ENCODE measurements at regions not wholly inside any gene's neighbourhood (a gene's known extent, or its start where the extent isn't known, plus 50 kb on each side); places are given as distances from the start of the nearest gene placed in this dataset.

GRCh38 chr7:46695051-46695708 lies 774.1 kb upstream of the IGFBP3 start:
- Histone ChIP-seq H3K27me3 (ENCODE audit: insufficient read depth) (no peaks in the 10 kb centered on the region), H2AFZ (peak overlapping the region; percentile 33), H3K79me2 (replicated peaks; ENCODE audit: insufficient read depth) (no peaks in the 10 kb centered on the region), H3K36me3 (ENCODE audit: insufficient read depth) (no peaks in the 10 kb centered on the region), H3K9me2 (ENCODE audit: insufficient read depth) (no peaks in the 10 kb centered on the region; the same call in 1 of the 2 replicates), H4K20me1 (replicated peaks; ENCODE audit: insufficient read depth) (no peaks in the 10 kb centered on the region), H3F3A (replicated peaks; ENCODE audit: low read depth) (no peaks in the 10 kb centered on the region), H3K4me2 (no peak overlapping the region), H3K27ac (ENCODE audit: low read depth) (no peak overlapping the region), H3K4me1 (ENCODE audit: insufficient read depth) (no peaks in the 10 kb centered on the region), H3K4me3 (no peak overlapping the region)
- H3K27ac Mint-ChIP-seq = no peak overlapping the region
- DNase-seq (ENCODE audit: low spot score) = no peak
- TF ChIP-seq CTCF (conservative IDR thresholded peaks at IDR 0.05; ENCODE audit: low read depth in 2 of 2) (0 out of 4 replicates have a peak, but pooled peaks of 1 of the 2 experiments have one; percentile 9), JUNB (IDR thresholded peaks at IDR 0.05; ENCODE audit: unreplicated experiment) (no peak)
- H3K27me3 Mint-ChIP-seq (ENCODE audit: insufficient read depth, low read depth, poor library complexity) = no peaks in the 10 kb centered on the region
- no peaks in the 10 kb centered on the region for H3K9me3 Mint-ChIP-seq
- ATAC-seq = no peak
- no peaks in the 10 kb centered on the region for H3K36me3 Mint-ChIP-seq (ENCODE audit: low read depth)
- no peaks in the 10 kb centered on the region for H3K4me1 Mint-ChIP-seq
- no peak overlapping the region for H3K4me3 Mint-ChIP-seq

DNA sequence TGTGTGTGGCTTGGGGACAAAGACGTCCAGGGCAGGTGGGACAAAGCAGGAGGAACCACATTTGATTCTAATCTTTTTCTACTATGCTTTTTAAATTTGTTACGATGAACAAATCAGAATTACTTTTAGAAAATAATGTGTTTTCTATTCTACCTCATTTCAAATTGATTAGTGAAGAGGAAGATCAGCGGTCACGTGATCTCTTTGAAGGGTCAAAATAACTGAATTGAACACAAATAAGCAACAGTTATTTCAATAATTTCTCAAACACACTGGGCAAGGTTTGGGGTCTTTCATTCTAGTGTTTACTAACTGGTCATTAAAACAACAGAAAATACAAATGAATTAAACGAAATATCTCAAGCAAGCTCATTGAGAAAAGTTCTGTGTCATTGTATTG lies 773.0 kb upstream of the IGFBP3 start:
- Mint-ChIP-seq H3K4me3 (no peak overlapping the region), H3K36me3 (ENCODE audit: low read depth) (no peaks in the 10 kb centered on the region), H3K27me3 (ENCODE audit: insufficient read depth, low read depth, poor library complexity) (no peaks in the 10 kb centered on the region), H3K4me1 (no peaks in the 10 kb centered on the region), H3K9me3 (no peaks in the 10 kb centered on the region), H3K27ac (no peak overlapping the region)
- Histone ChIP-seq H3F3A (replicated peaks; ENCODE audit: low read depth) (no peaks in the 10 kb centered on the region), H3K9me2 (ENCODE audit: insufficient read depth) (no peaks in the 10 kb centered on the region; the same call in 1 of the 2 replicates), H3K27ac (ENCODE audit: low read depth) (no peak overlapping the region), H3K4me3 (no peak overlapping the region), H3K4me1 (ENCODE audit: insufficient read depth) (no peaks in the 10 kb centered on the region), H3K4me2 (no peak overlapping the region), H3K79me2 (replicated peaks; ENCODE audit: insufficient read depth) (no peaks in the 10 kb centered on the region), H3K36me3 (ENCODE audit: insufficient read depth) (no peaks in the 10 kb centered on the region), H2AFZ (peak overlapping the region; percentile 56; the same call in 1 of the 2 replicates), H3K27me3 (ENCODE audit: insufficient read depth) (no peaks in the 10 kb centered on the region), H4K20me1 (replicated peaks; ENCODE audit: insufficient read depth) (no peaks in the 10 kb centered on the region)
- ATAC-seq (no peak), DNase-seq (ENCODE audit: low spot score) (no peak)
- no peak for TF ChIP-seq STAT1 (IDR thresholded peaks at IDR 0.05; ENCODE audit: unreplicated experiment)
- no peak for TF ChIP-seq EZH2phosphoT487 (IDR thresholded peaks at IDR 0.05; ENCODE audit: unreplicated experiment)
- no peak for TF ChIP-seq POLR2AphosphoS5 (IDR thresholded peaks at IDR 0.05; ENCODE audit: low read depth)
- TF ChIP-seq CREB1 (CRISPR knock-in tag; IDR thresholded peaks at IDR 0.05; ENCODE audit: low read depth) = no peak
- no peak for TF ChIP-seq JUNB (IDR thresholded peaks at IDR 0.05; ENCODE audit: unreplicated experiment)
- no peak for TF ChIP-seq ZNF331 (CRISPR knock-in tag; IDR thresholded peaks at IDR 0.05; ENCODE audit: low read depth)
- TF ChIP-seq ZNF462 (CRISPR knock-in tag; IDR thresholded peaks at IDR 0.05) = no peak
- no peak for TF ChIP-seq EZH2 (IDR thresholded peaks at IDR 0.05; ENCODE audit: low read depth, unreplicated experiment)
- TF ChIP-seq CTCF (conservative IDR thresholded peaks at IDR 0.05; ENCODE audit: low read depth in 2 of 2) = no peak
- no peak for TF ChIP-seq NANOG (IDR thresholded peaks at IDR 0.05; ENCODE audit: borderline replicate concordance)
